CD4-positive, alpha-beta T cell (primary cell): ENCODE measurements at regions not wholly inside any gene's neighbourhood (a gene's known extent, or its start where the extent isn't known, plus 50 kb on each side); places are given as distances from the start of the nearest gene placed in this dataset.

Experiments used
- ATAC-seq: fragments of 200-7000 bp; cut with Tn5 transposase; one replicate; pipeline ENCODE4 v1.10.0; 2022; ENCODE audit warnings: mild to moderate bottlenecking; ENCODE audit not compliant: poor library complexity
- CTCF ChIA-PET: fragments of 350-600 bp; sonication (Branson Sonifier 250); formaldehyde crosslinking; loops from one replicate; lab custom pipeline; 2021; ENCODE audit warnings: antibody characterized with exemption, inconsistent platforms; lab: Charles Lee
- POLR2A ChIA-PET: fragments of 350-600 bp; sonication (Branson Sonifier 250); formaldehyde crosslinking; loops from one replicate; lab custom pipeline; 2021; ENCODE audit warnings: antibody characterized with exemption, inconsistent platforms; lab: Charles Lee
- DNase-seq, 14 experiments: peaks; one replicate each; pipeline ENCODE4 v3.0.0-alpha.2; 2013 to 2020; ENCODE audit warnings: mixed read lengths in 2 of 14
- H3K27ac ChIP-seq, 2 donors: one replicate each; pipeline versions ENCODE4 v1.5.1 to v1.7.0; 2013; ENCODE audit warnings: low read length in 2 of 2, low read depth in 1 of 2, mild to moderate bottlenecking in 1 of 2
- H3K27me3 ChIP-seq, 2 experiments: 1 replicate in 1 of 2; 2 replicates in 1 of 2; pipeline versions ENCODE4 v1.6.1 to v1.7.0; 2013; ENCODE audit warnings: low read length in 2 of 2, control low read depth in 1 of 2, mild to moderate bottlenecking in 1 of 2, moderate library complexity in 1 of 2; ENCODE audit not compliant: insufficient read depth in 2 of 2, control insufficient read depth in 1 of 2
- H3K36me3 ChIP-seq: one replicate; pipeline ENCODE4 v1.6.1; 2013; ENCODE audit warnings: low read length, control low read depth; ENCODE audit not compliant: insufficient read depth
- H3K4me1 ChIP-seq: one replicate; pipeline ENCODE4 v1.6.1; 2013; ENCODE audit warnings: low read length, control low read depth; ENCODE audit not compliant: insufficient read depth
- H3K4me3 ChIP-seq: one replicate; pipeline ENCODE4 v1.5.1; 2013; ENCODE audit warnings: mild to moderate bottlenecking, low read length, moderate library complexity
- H3K9me3 ChIP-seq, 2 experiments: 1 replicate in 1 of 2; 2 replicates in 1 of 2; pipeline versions ENCODE4 v1.6.1 to v1.7.0; 2013; ENCODE audit warnings: low read length in 2 of 2, mild to moderate bottlenecking in 2 of 2, control low read depth in 1 of 2, moderate library complexity in 1 of 2; ENCODE audit not compliant: control insufficient read depth in 1 of 2, insufficient read depth in 1 of 2
- H3K27ac Mint-ChIP-seq: one replicate; pipeline ENCODE4 v1.8.0; 2020; ENCODE audit warnings: mixed read lengths
- H3K27me3 Mint-ChIP-seq: one replicate; pipeline ENCODE4 v1.8.0; 2021; ENCODE audit warnings: mixed read lengths
- H3K36me3 Mint-ChIP-seq: one replicate; pipeline ENCODE4 v1.8.0; 2021; ENCODE audit warnings: low read depth, mixed read lengths
- H3K4me1 Mint-ChIP-seq: one replicate; pipeline ENCODE4 v1.8.0; 2021; ENCODE audit warnings: low read depth, mixed read lengths
- H3K4me3 Mint-ChIP-seq: one replicate; pipeline ENCODE4 v1.8.0; 2020; ENCODE audit warnings: mild to moderate bottlenecking, mixed read lengths
- H3K9me3 Mint-ChIP-seq: one replicate; pipeline ENCODE4 v1.8.0; 2020; ENCODE audit warnings: mixed read lengths
- intact Hi-C, 2 experiments: fragments of 100-400 bp; cut with DNase I in 1 of 2; cut with micrococcal nuclease in 1 of 2; formaldehyde crosslinking; loops; one replicate each; pipeline versions ENCODE4 v1.15.1 to v1.9.0; 2023 to 2025; cut with DNase I, micrococcal nuclease
- TF ChIP-seq, protein P1 (sequence below): fragments of 200-600 bp; IDR thresholded peaks from one replicate; pipeline ENCODE4 v1.8.0; 2022; ENCODE audit warnings: antibody characterized with exemption, mild to moderate bottlenecking

DNA sequence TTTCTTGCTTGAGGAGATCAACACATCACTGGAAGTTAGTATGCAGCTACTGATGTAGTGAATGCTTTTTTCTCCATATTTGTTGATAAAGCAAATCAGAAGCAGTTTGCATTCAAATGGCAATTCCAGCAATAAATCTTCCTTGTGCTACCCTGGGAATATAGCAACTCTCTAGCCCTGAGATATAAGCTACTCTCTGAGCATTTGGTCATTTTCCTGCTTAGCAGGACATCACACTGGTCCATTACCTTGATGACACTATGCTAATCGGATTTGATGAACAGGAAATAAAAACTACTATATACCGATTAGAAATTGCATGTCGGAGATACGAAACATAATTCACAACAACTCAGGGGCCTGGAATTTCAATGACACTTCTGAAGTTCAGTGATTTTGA is 152.7 kb downstream of the CBLN2 start:
- Histone ChIP-seq H3K4me1 (no peaks in the 10 kb centered on the region), H3K27ac (no peak overlapping the region), H3K27me3 (no peaks in the 10 kb centered on the region), H3K4me3 (no peak overlapping the region), H3K36me3 (no peaks in the 10 kb centered on the region), H3K9me3 (peaks cover 0 to 7% of the 10 kb centered on the region in 2 experiments)
- H3K27me3 Mint-ChIP-seq = no peaks in the 10 kb centered on the region
- H3K4me3 Mint-ChIP-seq = no peak overlapping the region
- peaks cover 5% of the 10 kb centered on the region for H3K9me3 Mint-ChIP-seq
- DNase-seq = no peak
- POLR2A ChIA-PET = no interaction called here
- intact Hi-C loops = no loop called here
- H3K27ac Mint-ChIP-seq = no peak overlapping the region
- H3K36me3 Mint-ChIP-seq = no peaks in the 10 kb centered on the region
- CTCF ChIA-PET = no interaction called here
- TF ChIP-seq, protein P1, sequence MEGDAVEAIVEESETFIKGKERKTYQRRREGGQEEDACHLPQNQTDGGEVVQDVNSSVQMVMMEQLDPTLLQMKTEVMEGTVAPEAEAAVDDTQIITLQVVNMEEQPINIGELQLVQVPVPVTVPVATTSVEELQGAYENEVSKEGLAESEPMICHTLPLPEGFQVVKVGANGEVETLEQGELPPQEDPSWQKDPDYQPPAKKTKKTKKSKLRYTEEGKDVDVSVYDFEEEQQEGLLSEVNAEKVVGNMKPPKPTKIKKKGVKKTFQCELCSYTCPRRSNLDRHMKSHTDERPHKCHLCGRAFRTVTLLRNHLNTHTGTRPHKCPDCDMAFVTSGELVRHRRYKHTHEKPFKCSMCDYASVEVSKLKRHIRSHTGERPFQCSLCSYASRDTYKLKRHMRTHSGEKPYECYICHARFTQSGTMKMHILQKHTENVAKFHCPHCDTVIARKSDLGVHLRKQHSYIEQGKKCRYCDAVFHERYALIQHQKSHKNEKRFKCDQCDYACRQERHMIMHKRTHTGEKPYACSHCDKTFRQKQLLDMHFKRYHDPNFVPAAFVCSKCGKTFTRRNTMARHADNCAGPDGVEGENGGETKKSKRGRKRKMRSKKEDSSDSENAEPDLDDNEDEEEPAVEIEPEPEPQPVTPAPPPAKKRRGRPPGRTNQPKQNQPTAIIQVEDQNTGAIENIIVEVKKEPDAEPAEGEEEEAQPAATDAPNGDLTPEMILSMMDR = no peak
- no peak for ATAC-seq
- no peaks in the 10 kb centered on the region for H3K4me1 Mint-ChIP-seq

DNA sequence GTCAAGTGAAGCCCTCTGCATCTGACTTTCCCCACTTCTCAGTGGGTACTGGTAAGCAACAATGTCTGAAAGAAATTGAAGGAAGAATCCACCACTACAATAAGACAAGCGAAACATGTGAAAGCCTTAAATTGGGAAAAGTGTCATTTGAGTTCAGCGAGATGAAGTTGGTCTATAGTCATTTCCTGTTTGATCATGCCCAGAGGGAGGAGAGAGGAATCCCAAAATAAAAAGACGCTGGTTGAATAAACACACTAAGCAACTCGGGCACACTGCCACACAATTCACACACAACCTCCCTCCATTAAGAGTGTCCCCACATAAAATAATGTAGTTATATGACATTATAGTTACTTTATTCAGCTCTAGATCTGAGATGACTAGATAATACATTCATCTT is 166.1 kb downstream of the CBLN2 start:
- no peaks in the 10 kb centered on the region for H3K27me3 ChIP-seq
- H3K27ac ChIP-seq = no peak overlapping the region
- ChIA-PET POLR2A (no interaction called here), CTCF (no interaction called here)
- no peak overlapping the region for H3K4me3 ChIP-seq
- H3K9me3 ChIP-seq = peaks cover 0 to 4% of the 10 kb centered on the region in 2 experiments
- Mint-ChIP-seq H3K4me3 (no peak overlapping the region), H3K4me1 (no peaks in the 10 kb centered on the region), H3K36me3 (no peaks in the 10 kb centered on the region), H3K9me3 (peaks cover 8% of the 10 kb centered on the region), H3K27ac (no peak overlapping the region), H3K27me3 (no peaks in the 10 kb centered on the region)
- H3K36me3 ChIP-seq = no peaks in the 10 kb centered on the region
- intact Hi-C loops = loop anchor here in 1 of 2 experiments (10.0 kb wide), 1 partner anchor 57 kb away; no protein-coding TSS in a partner anchor
- TF ChIP-seq, protein P1 = no peak
- DNase-seq = no peak
- ATAC-seq = no peak
- no peaks in the 10 kb centered on the region for H3K4me1 ChIP-seq

DNA sequence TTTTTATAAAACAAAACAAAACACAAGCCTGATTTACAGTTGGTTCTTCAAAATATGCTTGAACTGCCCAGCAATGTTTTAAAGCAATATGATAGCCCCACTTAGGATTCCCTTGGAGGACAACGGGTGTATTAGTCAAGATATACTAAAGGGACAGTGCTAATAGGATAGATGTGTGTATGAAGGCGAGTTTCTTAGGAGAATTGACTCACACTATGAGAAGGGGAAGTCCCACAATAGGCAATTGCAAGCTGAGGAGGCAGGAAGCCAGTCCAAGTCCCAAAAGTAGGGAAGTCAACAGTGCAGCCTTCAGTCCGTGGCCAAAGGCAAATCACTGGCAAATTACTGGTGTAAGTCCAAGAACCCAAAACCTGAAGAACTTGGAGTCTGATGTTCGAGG is 167.9 kb downstream of the CBLN2 start:
- ChIA-PET CTCF (no interaction called here), POLR2A (no interaction called here)
- no peaks in the 10 kb centered on the region for H3K4me1 ChIP-seq
- Mint-ChIP-seq H3K4me1 (no peaks in the 10 kb centered on the region), H3K27me3 (no peaks in the 10 kb centered on the region), H3K9me3 (peaks cover 8% of the 10 kb centered on the region), H3K27ac (no peak overlapping the region), H3K4me3 (no peak overlapping the region), H3K36me3 (no peaks in the 10 kb centered on the region)
- no peak overlapping the region for H3K27ac ChIP-seq
- no peaks in the 10 kb centered on the region for H3K27me3 ChIP-seq
- peaks cover 0 to 4% of the 10 kb centered on the region in 2 experiments for H3K9me3 ChIP-seq
- no peaks in the 10 kb centered on the region for H3K36me3 ChIP-seq
- no peak overlapping the region for H3K4me3 ChIP-seq
- ATAC-seq (no peak), DNase-seq (no peak)
- TF ChIP-seq, protein P1 = no peak
- intact Hi-C loops = loop anchor here in 1 of 2 experiments (10.0 kb wide), 1 partner anchor 59 kb away; no protein-coding TSS in a partner anchor
